ENCODE measurements at regions not wholly inside any gene's neighbourhood (a gene's known extent, or its start where the extent isn't known, plus 50 kb on each side); places are given as distances from the start of the nearest gene placed in this dataset.

- TF ChIP-seq GLIS3 (CRISPR knock-in tag; IDR thresholded peaks at IDR 0.05): no peak
- no peak for TF ChIP-seq ZFP3 (CRISPR knock-in tag; IDR thresholded peaks at IDR 0.05)
- TF ChIP-seq BACH2 (CRISPR knock-in tag; IDR thresholded peaks at IDR 0.05; ENCODE audit: borderline replicate concordance): no peak
- no peak for TF ChIP-seq TOX (CRISPR knock-in tag; IDR thresholded peaks at IDR 0.05; ENCODE audit: borderline replicate concordance)
- peak; percentile 72 for ATAC-seq
Measured at GRCh38 chr1:99548943-99549605, 96.8 kb upstream of the PALMD start.

GRCh38 chr1:99550198-99550597 is 95.7 kb upstream of the PALMD start:
- TF ChIP-seq PATZ1 (CRISPR knock-in tag; IDR thresholded peaks at IDR 0.05; ENCODE audit: borderline replicate concordance): no peak
- no peak for TF ChIP-seq TSHZ2 (CRISPR knock-in tag; IDR thresholded peaks at IDR 0.05)
- no peak for TF ChIP-seq ZFP30 (CRISPR knock-in tag; IDR thresholded peaks at IDR 0.05)
- TF ChIP-seq OSR1 (CRISPR knock-in tag; IDR thresholded peaks at IDR 0.05): no peak
- TF ChIP-seq BACH2 (CRISPR knock-in tag; IDR thresholded peaks at IDR 0.05; ENCODE audit: borderline replicate concordance): no peak
- TF ChIP-seq ZFP3 (CRISPR knock-in tag; IDR thresholded peaks at IDR 0.05): no peak
- no peak for TF ChIP-seq ESRRG (CRISPR knock-in tag; IDR thresholded peaks at IDR 0.05)
- TF ChIP-seq SNAI2 (CRISPR knock-in tag; IDR thresholded peaks at IDR 0.05): no peak
- TF ChIP-seq CSRNP3 (CRISPR knock-in tag; IDR thresholded peaks at IDR 0.05): no peak
- TF ChIP-seq ARNTL (CRISPR knock-in tag; IDR thresholded peaks at IDR 0.05; ENCODE audit: borderline replicate concordance, low read depth): no peak
- no peak for TF ChIP-seq GLIS3 (CRISPR knock-in tag; IDR thresholded peaks at IDR 0.05)
- ATAC-seq: no peak

- TF ChIP-seq SNAI2 (CRISPR knock-in tag; IDR thresholded peaks at IDR 0.05): peak; percentile 48; the same call in 1 of the 2 replicates
- 0 out of 2 replicates have a peak, but pooled peaks have one; percentile 60 for TF ChIP-seq CREB5 (CRISPR knock-in tag; IDR thresholded peaks at IDR 0.05; ENCODE audit: low read depth)
- TF ChIP-seq ISL1 (CRISPR knock-in tag; IDR thresholded peaks at IDR 0.05): peak; percentile 83
- no peak for TF ChIP-seq ZFP30 (CRISPR knock-in tag; IDR thresholded peaks at IDR 0.05)
- TF ChIP-seq BACH2 (CRISPR knock-in tag; IDR thresholded peaks at IDR 0.05; ENCODE audit: borderline replicate concordance): no peak
- ATAC-seq: no peak
Measured at GRCh38 chr1:99551812-99552614, 93.9 kb upstream of the PALMD start.

- no peak for ATAC-seq
- TF ChIP-seq ZC3H10 (CRISPR knock-in tag; IDR thresholded peaks at IDR 0.05): no peak
- TF ChIP-seq ISL1 (CRISPR knock-in tag; IDR thresholded peaks at IDR 0.05): no peak
- TF ChIP-seq PPARA (CRISPR knock-in tag; IDR thresholded peaks at IDR 0.05; ENCODE audit: borderline replicate concordance): no peak
- TF ChIP-seq SNAI2 (CRISPR knock-in tag; IDR thresholded peaks at IDR 0.05): no peak
- no peak for TF ChIP-seq TOX (CRISPR knock-in tag; IDR thresholded peaks at IDR 0.05; ENCODE audit: borderline replicate concordance)
- TF ChIP-seq CREB5 (CRISPR knock-in tag; IDR thresholded peaks at IDR 0.05; ENCODE audit: low read depth): no peak
- TF ChIP-seq CSDC2 (CRISPR knock-in tag; IDR thresholded peaks at IDR 0.05): no peak
- no peak for TF ChIP-seq POU6F1 (CRISPR knock-in tag; IDR thresholded peaks at IDR 0.05; ENCODE audit: borderline replicate concordance, low read depth)
- no peak for TF ChIP-seq CSRNP3 (CRISPR knock-in tag; IDR thresholded peaks at IDR 0.05)
- no peak for TF ChIP-seq ARNTL (CRISPR knock-in tag; IDR thresholded peaks at IDR 0.05; ENCODE audit: borderline replicate concordance, low read depth)
- TF ChIP-seq ESRRG (CRISPR knock-in tag; IDR thresholded peaks at IDR 0.05): no peak
- no peak for TF ChIP-seq ZFP3 (CRISPR knock-in tag; IDR thresholded peaks at IDR 0.05)
- TF ChIP-seq ZFP30 (CRISPR knock-in tag; IDR thresholded peaks at IDR 0.05): no peak
- no peak for TF ChIP-seq BACH2 (CRISPR knock-in tag; IDR thresholded peaks at IDR 0.05; ENCODE audit: borderline replicate concordance)
- TF ChIP-seq ZNF565 (CRISPR knock-in tag; conservative IDR thresholded peaks at IDR 0.05; ENCODE audit: low read depth): no peak
- TF ChIP-seq ZNF8 (CRISPR knock-in tag; IDR thresholded peaks at IDR 0.05): no peak
- TF ChIP-seq RARB (CRISPR knock-in tag; IDR thresholded peaks at IDR 0.05): no peak
- no peak for TF ChIP-seq GLIS3 (CRISPR knock-in tag; IDR thresholded peaks at IDR 0.05)
Measured at GRCh38 chr1:99553301-99553700, 92.6 kb upstream of the PALMD start.

Data from SK-N-SH treated with all-trans-retinoic acid at 6 μM for 48 hours (cell line).